T1000 (cell line): ENCODE measurements at regions not wholly inside any gene's neighbourhood (a gene's known extent, or its start where the extent isn't known, plus 50 kb on each side); places are given as distances from the start of the nearest gene placed in this dataset.
A peak's percentile ranks its signal among the peaks of the same experiment; 100 is the strongest.

Source experiments
- DNase-seq: peaks from one replicate; lab custom pipeline; 2025; ENCODE audit warnings: mixed read lengths; lab: John Stamatoyannopoulos, UW

- DNase-seq = no peak
These were observed 53.7 kb upstream of the TRAK1 start for GRCh38 chr3:42037318-42037945.

- DNase-seq = peak; percentile 39
These were observed 54.7 kb upstream of the TRAK1 start for GRCh38 chr3:42036483-42036823.

GRCh38 chr3:42035816-42036482 is 55.2 kb upstream of the TRAK1 start:
- no peak for DNase-seq

DNA sequence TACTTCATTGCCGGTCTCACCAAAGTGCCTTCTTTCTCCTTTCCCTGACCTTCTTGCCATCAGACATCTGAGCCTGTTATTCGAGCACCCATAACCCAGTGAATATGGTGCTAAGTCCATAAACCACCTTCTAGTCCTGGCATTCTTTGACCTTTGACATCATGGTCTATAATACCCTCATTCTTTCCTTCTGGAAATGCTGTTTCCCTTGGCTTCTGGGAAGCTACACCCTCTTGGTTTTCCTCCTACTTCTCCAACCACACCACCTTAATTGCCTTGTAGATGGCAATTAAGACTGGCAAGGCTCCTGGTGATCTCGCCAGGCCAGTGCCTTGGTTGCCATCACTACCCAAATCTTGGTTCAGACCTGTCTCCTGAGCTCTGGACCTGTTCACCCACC is 56.1 kb upstream of the TRAK1 start:
- DNase-seq = no peak

DNA sequence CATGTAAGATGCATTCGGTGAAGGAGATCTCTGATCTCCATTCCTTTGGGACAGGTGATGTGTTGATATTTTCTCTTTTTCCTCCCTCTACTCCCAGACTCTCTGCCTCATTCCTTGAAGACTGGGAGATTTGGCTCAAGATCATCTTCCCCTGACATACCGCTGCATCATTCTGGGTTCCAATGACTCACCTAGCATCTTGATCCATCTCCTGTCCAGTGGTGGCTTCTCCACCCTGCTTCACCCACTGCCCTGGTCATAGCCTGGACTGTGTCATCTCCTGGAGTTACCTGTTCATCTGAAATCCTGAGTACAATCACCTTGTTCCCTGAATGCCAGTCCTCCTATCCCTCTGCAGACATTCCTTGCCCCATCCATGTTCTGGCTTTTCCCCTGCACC is 57.4 kb upstream of the TRAK1 start:
- DNase-seq = no peak

DNA sequence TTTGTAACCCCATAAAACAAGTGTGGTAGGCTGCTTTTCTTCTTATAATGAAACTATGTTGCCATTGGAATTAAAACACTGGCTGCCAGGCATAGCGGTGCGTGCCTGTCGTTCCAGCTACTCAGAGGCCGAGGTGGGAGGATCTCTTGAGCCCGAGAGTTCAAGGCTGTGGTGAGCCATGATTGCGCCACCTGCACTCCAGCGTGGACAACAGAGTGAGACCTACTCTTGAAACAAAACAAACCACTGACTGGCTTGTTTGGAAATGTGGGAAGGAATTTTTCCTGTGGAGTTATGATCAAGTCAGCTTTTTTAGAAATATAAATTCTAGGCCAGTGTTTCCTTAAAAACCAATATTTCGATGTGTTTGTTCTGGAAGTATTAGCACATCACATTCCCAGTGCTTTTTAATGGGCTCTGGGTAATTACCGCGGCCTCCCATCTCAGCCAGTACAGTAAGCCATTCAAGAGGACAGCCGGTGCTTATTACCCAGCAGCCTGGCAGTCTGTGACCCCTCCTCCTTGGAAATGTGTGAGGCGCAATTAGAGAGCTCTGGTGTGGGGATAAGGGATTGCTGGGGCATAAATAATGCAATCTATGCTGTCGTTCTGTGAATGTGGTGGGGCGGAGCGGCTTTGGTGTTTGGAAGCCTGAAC is 58.3 kb upstream of the TRAK1 start:
- peak; percentile 62 for DNase-seq

DNA sequence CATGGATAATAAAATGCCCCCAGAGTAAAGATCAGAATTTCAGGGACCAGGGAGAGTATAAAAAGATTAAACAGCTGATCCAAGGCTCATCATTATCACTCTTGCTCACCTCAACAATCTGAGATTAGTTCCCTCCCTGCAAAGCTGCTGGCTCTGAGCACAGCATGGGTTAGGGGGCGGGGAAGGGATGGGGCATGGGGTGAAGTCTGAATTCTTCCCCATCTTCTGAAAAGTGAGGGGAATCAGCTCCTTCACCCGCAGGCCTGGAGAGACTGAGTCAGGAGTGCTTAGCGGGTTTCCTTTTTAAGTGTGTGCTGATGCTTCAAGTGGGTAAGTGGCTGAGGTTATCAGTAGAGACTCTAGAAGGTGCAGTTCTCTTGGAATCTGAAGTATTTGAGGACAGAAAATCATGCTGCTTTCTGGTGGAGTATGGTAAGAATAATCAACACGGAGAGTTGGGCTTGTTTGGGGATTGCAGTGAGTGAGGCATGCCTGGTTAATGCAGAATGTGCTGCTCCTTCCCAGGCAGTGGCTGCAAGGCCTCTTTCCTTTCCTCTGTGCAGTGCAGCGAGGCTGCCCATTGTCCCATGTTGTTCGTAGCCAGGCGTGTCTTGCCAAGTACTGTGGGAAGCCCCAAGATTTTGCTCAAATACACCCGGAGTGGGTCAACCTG is 59.2 kb upstream of the TRAK1 start:
- no peak for DNase-seq

DNA sequence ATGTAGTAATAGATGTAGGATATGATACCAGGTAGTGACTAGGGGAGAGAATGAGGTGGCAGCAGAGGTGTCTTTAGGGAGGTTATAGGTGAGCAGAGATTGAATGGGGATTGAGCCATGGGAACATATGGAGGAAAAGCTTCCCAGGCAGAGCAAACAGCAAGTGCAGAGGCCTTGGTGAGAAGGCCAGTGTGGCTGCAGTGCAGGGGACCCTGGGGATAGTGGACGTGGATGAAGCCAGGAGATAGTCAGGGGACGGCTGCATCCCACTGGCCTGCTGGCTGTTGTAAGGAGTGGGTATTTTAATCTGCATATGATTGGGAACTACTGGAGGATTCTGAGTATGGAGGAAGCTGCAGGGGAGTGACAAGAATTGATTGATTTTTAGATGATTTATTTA is 62.7 kb upstream of the TRAK1 start:
- DNase-seq = no peak

- no peak for DNase-seq
These were observed 63.6 kb upstream of the TRAK1 start for GRCh38 chr3:42027571-42027970.

DNA sequence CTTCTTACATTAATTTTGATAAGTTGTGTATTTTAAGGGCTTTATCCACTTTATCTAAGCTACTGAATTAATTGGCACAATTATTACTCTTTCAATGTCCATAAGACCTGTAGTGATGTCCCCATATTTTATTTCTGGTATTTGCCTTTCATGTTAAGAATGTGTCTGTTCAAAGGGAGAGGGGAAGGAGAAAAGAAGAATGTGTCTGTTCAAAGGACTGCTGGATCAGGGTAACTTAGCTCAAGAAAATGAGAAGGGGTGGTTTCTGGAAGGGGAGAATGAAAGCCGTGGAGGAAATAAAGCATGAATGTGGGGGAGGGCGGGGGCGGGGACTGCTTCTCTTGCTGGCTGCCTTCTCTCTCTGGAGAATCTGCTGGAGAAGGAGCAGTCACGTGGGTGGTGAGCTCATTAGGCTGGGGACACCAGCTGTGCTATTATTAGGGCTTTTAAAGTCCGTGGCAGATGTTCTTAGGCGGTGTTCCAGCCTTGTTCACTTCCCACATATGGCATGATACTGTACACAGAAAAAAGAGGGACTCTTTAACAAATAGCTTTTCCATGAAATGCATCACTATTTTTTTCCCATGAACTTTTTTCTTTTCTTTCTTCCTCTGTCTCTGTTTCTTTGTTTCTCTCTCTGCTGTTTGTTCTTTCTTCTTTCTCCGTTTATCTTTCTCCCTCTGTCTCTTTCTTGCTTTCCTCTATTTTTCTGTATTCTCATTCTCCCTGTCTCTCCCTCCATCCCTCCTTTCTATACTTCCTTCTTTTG is 63.7 kb upstream of the ULK4 start:
- peak; percentile 55 for DNase-seq

DNA sequence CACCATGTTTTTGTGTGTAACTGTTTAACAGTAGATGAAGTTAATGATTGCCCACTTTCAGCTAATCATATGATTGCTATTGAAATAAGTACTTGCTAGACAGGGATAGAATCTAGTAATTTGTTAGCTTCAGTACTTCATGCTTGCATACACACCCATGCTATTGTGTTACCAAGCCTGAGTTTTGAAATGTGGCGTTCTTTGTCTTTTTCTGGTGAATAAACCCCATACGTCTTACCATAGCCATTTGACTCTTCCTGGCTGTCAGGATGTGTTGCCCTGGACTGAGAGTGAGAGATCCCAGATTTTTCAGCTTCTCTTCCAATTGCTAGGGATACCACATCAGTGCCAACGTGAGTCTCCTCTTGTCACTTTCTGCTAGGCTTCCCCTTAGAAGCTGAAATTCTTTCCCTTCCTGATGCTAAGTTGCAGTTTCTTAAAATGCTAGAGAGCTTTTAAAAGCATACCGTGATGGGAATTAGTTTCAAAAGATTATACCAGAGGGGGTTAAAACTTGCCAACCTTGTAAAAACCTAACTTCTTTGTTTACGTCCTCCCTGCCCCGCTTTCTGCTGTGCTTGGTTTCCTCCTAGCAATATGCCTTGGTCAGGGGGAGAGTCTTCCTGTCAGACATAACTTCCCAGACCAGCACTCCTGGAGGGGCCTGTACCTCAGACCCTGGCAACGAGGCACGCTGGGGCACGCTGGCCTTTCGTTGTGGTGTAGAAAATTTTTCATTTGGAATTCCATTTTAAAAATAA is 62.9 kb upstream of the ULK4 start:
- DNase-seq = no peak

- DNase-seq = no peak
These were observed 61.5 kb upstream of the ULK4 start for GRCh38 chr3:42023380-42023779.

DNA sequence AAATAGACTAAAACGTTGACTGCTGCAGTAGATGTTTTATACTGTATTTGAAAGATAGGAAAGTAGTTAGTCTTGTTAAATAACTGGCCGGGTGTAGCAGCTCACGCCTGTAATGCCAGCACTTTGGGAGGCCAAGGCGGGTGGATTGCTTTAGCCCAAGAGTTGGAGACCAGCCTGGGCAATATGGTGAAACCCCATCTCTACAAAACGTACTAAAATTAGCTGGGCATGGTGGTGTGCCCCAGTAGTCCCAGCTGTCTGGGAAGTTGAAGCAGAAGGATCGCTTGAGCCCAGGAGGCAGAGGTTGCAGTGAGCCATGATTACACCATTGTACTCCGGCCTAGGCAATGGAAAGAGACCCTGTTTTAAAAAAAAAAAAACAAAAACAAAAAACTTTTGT is 60.5 kb upstream of the ULK4 start:
- no peak for DNase-seq

GRCh38 chr3:42020684-42021307 is 58.9 kb upstream of the ULK4 start:
- no peak for DNase-seq

DNA sequence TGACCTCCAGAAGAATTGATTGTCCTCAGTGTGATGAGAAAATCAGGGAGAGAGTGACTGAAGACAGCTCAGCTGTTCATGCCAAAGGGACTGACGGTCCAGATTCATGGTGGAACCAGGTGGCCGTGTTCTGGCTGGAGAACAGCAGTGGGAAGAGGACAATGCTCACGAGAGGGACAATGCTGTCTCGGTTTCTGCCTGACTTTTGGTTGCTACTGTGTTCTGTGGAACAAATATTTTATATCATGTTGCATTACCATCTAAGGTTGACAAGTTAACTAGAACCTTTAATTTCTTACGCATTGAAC is 58.0 kb upstream of the ULK4 start:
- no peak for DNase-seq

DNA sequence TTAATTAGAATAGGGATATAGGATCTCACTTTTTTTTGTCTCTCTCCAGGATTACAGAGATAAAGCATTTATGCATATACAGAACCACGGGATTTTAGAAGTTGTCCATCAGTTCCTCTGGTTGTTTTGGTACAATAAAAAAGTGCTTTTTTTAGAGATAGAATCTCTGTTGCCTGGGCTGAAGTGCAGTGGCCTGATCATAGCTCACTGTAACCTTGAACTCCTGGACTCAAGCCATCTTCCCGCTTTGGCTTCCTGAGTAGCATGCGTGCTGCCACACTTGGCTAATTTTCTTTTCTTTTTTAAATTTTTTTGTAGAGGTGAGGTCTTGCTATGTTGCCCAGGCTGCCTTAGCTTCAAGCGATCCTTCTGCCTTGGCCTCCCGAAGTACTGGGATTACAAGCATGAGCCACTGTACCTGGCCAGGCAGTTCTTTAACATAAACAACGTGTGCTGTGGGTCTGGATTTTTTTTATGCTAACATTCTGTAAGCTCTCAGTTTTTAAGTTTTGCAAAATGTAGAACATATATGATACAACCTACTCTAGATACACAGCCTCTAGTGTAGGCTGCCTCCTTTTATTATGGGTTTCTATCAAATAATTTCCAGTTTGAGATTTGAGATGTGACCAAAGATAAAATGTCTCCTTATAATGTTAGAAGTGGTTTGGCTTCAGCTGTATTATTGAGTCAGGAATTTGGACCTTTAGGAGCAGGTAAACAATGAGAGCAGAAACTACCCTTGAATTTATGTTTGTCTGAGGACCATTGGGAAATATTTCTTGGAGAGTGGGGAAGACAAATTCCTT is 57.4 kb upstream of the ULK4 start:
- DNase-seq = no peak

DNA sequence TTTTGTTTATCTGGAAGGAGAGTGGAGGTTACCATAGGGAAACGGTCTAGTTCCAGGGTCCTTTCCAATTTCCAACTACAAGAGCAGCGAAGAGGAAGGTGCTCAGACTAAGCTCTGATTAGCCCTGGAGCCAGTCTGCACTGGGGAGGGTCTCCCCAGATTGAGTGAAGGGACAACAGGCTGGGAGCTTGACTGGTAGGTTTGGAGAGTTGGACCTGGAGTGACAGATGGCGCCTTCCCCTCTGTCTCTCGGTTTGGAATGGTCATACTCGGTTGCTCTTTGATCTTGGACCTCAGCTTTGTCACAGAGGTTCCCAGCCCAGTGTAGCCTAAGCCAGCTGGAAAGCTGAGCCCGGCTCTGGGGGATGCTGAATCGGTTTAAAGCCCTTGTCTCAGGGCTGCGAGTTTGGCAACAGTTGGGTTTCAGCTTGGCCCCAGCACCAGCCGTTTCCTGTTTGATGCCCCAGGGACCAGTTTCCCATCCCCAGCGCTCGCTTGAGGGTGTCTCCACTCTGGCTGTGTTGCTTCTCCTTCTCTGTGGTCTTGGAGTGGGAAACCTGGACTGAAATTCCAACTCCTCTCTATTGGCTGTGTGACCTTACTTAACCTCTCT is 53.1 kb upstream of the ULK4 start:
- DNase-seq = no peak

DNA sequence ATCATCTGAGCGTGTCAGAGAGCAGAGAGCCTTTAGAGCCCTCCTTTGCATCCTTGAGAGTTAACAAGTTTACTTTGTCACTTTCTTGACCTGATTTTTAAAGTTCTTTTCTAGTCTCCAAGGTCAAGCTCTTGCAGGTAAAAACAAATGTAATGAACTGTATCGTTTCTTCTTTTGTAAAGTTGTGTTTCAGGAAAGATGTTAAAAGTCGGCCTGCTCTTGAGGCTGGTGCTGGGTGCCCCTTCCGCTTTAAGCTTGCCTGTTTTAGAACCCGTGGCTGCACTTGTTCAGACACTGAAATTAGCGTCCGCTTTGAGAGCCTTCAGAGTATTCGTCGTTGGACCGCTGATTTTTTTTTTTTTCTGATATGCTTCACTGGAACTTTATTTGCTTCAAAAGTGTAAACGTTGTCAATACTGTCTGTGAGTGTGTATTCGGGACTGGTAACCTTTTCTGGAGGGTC is 52.6 kb upstream of the ULK4 start:
- no peak for DNase-seq

- no peak for DNase-seq
These were observed 52.0 kb upstream of the ULK4 start for GRCh38 chr3:42013691-42014457.
